ELR (cell line): ENCODE measurements at regions not wholly inside any gene's neighbourhood (a gene's known extent, or its start where the extent isn't known, plus 50 kb on each side); places are given as distances from the start of the nearest gene placed in this dataset.

Experiments
- DNase-seq: peaks from one replicate; pipeline ENCODE4 v3.0.0-alpha.2; 2015; ENCODE audit warnings: low read depth

DNA sequence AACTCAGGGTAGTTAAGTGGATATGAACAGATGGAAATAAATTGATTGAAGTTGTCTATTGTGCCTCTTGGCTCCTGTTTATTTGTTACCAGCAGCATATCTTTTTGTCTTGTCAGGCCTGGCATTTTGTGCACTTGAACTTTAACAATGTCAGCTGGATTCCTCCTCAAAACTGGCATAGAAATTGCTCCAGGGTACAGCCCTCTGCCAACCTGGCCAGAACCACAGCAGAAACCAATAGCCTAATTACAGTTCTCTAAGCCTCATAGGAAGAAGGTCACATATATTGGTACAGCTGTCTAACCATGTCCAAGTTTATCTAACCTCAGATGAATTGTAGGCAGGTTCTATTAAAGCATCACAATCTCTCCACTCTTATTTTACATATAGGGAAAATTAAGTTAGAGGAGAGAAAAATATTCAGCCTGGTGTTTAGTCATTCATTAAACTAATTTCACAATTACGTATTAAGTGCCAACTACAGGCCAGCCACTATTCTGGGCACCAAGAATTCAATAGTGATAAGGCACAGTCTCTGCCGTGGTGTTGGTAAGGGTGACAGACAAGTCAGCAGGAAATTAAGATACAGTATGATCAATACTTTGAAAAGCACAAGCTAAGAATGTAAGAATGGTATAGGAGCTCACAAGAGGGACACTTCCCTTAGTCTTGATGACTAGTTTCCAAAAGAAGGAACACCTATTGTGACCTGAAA is 452.9 kb upstream of the NECTIN3 start:
- DNase-seq, result no peak

DNA sequence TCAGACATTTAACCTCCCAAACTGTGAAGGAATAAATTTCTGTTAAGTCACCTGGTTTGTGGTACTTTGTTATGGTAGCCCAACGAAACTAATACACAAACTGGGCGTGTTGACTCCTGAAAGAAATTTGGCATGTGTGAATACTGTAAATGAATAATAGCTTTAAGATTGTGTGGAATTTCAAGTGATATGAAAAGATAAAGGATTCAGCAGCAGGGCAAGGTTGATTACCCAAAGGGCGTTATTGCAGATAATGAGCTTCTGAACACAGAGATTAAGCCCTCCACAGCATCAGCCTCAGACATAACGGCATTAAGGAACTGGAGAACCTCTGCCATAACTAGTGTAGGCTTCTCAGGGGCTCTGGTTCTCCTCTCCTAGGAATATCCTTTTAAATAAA is 451.5 kb upstream of the NECTIN3 start:
- DNase-seq, result no peak

DNA sequence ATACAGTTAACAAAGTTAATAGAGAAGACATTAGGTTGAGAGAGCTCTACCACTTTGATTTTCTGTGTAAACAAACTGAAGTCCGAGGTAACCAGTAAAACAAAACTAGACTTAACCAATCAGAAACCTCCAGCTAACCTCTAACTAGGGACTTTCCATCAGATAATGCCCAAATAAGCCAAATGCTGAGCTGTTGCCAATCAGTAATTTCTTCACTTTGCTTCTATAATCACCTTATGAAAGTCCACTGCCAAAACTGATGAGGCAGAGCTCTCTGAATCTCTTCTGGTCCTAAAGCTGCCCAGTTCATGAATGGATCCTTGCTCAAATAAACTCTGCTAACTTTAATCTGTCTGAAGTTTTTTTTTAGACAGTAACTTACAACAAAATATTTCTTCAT is 448.0 kb upstream of the NECTIN3 start:
- DNase-seq, result no peak

DNA sequence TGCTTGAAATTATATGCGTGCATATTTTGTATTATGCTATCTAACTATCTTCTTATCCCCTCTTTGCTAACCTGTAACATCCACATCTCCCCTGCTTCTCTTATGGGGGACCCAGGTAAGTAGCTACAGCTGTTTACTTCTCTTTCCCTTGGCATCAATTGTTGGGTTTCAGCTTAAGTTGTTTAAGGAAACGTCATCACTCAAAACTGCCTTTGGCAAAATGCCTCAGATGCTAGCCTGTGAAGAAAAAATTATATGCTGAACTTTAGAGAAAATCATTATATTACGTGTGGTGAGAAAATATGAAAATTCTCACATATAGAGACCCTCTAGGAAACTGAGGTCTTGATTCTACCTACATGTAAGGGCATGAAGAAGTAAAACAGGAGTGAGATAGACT is 447.0 kb upstream of the NECTIN3 start:
- DNase-seq, result no peak

DNA sequence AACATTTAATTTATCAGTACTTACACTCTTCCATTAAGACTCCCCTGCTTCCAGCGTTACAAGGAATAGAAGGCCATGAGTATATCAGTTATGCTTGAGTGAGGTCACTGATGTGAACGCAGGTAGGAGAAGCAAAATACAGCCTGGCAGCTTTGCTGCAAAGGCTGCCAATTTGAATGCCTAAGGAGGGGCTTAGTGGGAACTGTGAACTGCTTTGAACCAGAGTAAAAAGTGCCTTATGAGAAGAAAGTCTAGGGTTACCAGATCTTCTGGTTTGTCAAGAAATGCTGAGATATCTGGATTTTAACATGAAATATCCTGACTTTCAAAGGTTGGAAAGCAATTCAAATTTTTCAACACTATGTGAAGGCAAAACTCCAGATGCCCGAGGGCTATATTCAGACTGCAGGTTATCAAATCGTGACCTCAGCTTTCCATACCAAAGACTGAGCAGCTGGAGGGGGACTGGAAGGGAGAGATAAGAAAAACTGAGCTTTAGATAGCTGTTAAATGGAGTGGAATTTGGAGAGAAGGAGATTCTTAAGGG is 446.3 kb upstream of the NECTIN3 start:
- no peak for DNase-seq

DNA sequence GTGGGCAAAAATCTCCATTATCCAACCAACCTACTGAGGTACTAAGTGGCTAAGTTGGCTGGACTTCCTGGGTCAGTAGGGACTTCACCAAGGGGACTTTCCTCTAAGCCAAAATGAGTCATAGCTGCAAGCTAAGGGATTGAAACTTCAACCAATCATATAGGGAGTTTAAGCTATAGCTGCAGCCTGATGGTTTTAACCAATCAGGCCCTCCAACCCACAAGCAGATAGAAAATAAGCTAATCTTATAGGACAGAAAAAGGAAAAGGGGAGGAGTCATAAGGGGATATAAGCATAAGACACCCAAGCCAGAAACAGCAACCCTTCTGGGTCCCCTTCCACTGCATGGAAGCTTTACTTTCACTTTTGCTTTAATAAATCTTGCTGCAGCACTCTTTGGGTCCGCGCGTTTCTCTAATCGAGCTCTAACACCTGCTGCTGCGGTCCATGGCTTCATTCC is 444.9 kb upstream of the NECTIN3 start:
- DNase-seq, result peak; percentile 14

DNA sequence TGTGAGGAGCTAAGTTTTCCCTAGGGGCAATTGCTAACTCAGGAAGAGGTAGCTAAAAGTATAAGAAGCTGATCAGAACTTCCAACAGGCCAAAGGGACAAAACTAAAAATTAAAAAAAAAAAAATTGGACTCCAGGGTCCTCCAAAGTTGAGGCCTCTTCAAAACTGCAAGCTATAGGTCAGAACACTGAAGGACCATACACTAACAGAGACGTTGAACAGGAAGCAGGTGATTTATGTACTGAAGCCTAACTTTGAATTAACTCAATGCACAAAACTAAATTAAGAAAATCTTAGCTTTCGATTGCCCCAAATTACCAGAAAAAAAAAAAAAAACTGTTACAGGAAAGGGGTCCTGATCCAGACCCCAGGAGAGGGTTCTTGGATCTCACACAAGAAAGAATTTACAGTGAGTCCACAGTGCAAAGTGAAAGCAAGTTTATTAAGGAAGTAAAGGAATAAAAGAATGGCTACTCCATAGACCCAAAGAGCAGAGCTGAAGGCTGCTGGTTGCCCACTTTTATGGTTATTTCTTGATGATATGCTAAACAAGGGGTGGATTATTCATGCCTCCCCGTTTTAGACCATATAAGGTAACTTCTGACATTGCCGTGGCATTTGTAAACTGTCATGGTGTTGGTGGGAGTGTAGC is 442.8 kb upstream of the NECTIN3 start:
- DNase-seq, result no peak

DNA sequence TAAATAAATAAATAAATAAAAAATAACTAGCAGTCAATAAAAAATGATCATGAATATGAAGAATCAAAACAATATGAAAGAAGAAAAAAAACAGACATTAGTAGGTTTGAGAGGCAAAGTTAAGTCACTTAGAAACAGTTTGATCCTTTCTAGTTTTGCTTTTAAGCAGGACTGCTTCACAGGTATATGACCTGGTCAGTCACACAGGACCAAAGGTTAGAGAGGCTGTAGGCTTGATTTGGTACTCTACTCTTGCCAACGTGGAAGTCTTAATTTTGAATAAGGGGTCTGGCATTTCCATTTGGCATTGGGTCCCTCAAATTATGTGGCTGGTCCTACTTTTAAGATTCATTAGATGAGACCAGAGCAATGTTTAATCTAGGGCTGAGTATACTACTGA is 441.7 kb upstream of the NECTIN3 start:
- no peak for DNase-seq

DNA sequence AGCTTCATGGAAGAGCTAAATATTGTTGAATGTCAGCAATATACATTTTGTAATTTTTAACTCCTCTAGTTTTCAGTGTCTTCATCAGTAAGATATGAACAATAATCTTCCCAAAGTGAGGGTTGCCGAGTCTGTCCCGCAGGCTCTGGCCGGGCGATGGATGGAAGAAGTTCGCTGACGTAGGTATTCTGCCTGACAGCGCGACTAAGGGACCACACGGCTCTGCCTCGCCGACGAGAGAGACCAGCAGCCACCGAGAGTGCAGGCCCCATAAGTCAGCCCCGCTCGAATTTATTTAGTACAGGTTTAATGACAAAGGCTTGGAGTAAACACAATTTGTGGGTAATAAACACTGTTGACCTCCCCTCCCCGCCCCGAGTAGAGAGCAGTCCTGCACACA is 427.4 kb upstream of the NECTIN3 start:
- no peak for DNase-seq

DNA sequence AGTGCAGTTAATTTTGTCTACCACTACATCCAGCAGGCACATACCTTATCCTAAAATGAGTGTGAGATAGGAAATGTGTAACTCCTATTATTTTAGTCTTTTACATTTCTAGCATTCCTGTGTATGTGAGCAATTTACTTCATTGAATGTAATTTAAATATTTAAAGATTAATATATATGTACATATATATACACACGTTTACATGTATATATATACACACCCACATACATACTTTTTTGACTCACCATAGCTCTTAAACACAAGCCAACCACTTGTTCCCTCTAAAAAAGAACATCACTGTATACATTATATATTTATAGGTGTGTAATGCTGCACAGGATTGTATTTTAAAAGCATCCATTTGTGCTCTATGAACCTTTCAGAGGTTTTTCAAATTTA is 425.6 kb upstream of the NECTIN3 start:
- no peak for DNase-seq

DNA sequence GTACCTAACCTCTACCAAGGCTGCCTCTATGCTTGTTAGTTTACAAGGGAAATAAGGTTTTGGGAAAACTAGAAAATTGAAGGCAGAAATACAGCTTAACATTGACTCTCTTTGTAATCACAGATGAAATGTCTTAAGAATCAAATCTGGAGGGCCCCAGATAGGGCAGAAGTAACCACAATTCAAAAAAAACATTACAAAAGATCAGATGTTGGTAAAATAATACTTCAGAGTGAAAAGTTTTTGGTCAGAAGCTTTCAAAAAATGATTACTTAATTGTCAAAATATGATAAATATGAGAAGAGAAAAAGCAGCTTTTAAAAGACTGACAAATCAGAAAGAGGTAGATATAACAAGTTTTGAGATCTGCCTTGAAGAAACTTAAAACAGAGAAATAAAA is 425.1 kb upstream of the NECTIN3 start:
- DNase-seq, result no peak

DNA sequence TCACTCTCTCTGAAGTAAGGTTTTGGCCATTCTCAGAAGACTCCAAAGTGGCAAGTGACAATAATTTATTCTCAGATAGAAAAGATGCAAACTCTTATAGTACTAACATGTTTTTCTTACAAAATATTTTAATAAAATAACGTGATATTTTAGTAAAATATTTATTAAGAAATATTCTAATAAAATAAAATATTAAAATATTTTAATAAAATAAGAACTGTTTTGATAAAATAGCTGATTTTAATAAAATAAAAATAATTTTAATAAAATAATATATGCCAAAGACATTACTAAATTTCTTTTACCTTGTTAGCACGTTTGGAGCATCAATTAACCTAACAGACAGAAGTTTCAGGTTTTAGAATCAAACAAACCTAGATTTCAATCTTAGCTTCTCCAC is 424.0 kb upstream of the NECTIN3 start:
- DNase-seq, result no peak

DNA sequence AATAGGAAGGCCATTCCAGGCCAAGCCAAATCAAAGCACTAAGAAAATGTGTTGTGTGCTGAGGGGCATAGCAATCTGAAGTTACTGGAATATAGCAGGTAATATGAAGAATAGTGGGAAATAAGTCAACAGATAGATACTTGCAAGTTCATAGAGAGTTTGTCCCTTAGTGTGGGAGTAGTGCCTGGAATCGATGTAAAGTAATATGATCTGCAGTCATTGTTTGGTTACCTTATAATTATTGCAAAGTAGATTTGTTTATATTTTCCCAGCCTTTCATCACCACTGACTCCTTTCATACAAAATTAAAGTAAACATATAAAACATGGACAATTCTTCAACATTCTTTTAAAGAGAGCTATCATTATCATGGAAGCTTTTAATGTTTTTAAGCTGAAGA is 420.9 kb upstream of the NECTIN3 start:
- DNase-seq, result no peak

DNA sequence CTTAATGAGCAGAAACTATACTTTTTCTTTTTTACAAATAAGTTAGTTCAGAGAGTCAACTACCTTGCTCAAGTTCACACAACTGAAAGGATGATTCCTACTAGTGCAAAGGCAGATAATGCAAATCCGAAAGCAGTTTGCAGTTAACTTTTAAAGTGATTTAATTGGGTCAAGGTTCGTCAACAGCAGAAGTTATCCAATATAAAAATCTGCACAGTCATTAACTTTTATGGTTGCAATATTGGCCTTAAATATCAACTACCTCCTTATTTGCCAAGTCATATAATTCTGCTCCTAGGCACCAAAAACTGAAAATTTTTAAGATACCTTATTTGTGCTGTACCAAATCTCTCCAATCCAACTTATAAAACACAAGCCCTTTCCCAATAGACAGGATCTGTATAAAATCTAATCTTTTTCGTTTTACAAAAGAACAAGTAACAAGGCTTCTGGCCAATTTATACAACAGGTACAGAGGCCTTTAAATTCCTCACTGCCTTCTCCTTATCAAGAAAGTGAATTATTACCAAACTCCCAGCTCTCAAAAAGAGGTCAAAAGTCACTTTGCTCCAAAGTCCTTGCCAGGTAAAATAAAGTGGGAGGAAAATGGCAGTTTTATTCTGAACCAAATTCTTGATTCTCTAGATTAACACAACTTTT is 416.6 kb upstream of the NECTIN3 start:
- no peak for DNase-seq

DNA sequence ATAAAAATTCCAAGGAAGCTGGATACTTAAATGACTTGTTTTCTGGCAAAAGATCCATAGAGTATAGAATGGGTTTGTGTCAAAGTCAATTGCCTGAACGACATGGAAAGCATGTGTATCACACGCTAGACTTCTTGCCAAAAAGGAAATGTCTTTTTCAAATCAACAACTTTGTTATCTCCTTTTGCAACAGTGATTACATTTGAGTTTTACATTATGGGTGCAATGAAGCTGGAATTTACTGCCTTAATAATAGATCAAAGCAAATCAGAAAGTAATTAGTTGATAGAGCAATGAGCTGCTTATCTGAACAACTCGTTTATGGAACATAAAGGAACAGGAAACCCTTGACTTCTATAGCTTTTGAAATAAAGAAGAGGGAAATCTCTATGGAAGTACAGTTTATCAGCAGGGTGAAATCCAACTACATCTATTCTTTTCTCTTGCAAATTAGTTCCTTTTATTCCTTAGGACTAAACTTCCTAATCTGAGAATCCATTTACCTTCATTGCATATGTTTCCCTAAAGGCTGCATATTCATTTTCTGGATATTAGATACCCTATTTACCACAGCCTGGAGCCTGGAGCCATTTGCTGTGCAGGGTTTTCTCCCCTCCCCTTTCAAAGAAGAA is 415.1 kb upstream of the NECTIN3 start:
- DNase-seq, result no peak

DNA sequence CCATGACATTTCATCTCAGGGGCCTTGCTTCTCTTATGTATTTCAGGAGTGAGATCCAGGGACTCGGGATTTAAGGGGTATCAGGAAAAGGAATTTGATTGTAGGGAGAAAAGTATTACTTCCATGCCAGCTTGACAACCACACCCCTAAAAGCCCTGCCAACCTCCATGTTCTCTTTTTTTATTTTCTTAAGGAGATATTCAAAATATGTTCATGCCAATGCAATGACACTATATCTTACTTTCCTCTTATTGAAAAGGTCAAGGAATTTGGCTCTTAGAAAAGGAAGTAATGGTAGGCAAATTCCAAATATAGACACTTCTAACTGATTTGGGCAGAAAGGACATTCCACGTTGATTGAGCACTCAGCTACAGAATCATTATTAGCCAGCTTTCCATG is 407.5 kb upstream of the NECTIN3 start:
- no peak for DNase-seq

DNA sequence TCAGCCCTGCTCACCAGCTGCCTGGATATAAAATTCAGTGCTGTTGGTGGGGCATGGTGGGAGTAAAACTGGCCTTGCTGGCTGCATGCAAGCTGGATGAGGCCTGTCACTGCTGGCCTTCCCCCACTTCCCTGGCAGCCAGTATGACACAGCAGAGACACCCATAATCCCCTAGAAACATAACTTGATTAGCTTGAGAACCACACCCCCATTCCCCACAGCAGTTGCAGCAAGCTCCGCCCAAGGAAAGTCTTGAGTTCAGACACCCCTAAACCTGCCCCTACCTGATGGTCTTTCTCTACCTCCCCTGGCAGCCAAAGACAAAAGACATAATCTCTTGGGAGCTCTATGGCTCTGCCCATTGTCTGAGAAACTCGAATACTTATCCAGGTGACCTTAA is 405.1 kb upstream of the NECTIN3 start:
- no peak for DNase-seq

DNA sequence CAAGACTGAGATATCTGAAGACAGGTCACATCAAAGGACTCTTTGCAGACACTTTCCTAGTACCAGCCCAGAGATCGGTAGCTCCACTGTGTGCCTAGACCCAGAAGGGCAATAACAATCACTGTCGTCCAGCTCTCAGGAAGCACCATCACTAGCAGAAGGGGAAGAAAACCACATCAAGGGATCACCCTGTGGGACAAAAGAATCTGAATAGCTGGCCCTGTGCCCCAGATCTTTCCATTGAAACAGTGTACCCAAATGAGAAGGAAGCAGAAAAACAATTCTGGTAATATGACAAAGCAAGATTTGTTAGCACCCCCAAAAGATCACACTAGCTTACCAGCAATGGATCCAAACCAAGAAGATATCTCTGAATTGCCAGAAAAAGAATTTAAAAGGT is 404.4 kb upstream of the NECTIN3 start:
- DNase-seq, result no peak

DNA sequence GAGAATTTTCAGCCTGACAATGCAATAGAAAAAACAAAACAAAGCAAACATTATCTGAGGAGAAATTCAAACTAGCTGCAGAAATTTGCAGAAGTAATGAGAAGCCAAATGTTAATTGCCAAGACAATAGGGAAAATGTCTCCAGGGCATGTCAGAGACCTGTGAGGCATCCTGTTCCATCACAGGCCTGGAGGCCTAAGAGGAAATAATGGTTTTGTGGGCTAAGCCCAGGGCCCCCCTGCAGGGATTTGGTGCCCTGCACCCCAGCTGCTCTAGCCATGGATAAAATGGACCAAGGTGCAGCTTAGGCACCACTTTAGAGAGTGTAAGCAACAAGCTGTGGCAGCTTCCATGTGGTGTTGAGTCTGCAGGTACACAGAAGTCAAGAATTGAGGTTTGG is 401.2 kb upstream of the NECTIN3 start:
- no peak for DNase-seq

DNA sequence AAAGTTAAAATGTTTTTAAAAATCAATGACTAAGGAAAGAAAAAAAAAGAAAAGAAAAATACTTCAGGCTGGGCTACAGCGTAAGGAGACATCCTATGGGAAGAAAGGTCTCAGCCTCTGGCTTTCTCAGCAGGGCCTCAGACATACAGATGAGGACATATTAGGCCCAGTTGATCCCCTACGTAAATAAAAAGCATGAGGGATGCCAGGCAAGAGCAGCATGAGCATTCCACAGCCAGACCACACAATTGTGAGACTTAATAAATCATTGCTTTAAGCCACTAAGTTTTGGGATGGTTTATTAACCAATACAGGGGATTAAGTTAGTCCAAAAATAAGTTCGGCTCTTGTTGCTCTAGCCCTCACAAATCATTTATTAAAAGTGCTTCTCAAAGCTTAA is 394.1 kb upstream of the NECTIN3 start:
- no peak for DNase-seq

DNA sequence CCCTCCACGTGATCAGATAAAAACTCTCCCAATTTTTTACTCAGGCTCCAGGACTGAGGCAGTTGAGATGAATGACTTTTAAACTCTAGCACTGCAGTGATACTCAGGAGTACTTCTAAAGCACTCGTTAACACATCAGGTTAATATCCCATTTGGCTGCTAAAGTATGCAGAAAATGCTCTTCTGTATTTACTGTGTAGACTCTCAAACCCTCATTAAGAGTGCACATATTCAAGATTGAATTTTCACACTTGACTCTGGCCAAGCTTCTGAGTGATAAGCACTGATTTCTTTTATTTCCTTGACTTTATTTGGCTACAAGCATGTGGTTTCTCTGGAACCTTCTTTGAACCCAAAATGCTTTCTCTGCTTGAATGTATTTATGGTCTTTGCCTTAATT is 392.3 kb upstream of the NECTIN3 start:
- no peak for DNase-seq

DNA sequence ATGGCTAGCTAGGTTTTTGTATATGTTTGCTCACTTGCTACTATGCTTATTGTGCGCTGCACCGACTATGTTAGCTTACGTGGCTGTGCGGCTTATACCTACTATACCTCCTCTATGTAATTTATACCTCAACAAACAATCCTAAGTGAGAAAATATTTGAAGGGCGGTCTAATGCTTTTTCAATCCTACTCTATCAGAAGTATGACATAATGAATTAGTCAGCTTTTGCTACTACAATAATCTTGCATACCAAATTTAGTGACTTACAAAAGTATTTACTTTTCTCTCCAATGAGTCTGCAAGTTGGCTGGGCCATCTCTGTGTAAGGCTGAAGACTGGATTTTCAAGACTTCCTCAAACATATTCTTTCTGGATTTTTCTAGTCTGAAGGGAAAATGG is 391.2 kb upstream of the NECTIN3 start:
- DNase-seq, result peak; percentile 13

DNA sequence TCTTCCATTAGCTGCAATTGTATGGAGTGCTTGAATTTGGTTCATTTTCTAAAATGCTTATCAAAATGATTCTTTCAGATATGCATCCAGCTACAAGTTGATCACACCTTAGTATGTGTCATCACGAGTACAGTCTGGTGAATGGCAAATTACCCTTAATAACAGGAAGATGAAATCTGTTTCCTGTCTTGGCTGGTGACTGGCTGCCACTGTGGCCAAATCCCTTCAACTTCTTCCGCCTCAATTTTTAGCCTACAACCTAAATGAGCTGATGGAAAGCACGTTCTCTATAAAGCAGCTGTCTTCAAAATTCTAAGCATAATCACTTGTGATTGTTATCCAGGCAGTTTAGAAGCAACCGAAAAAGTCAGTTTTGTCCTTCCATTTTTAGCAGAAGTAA is 387.1 kb upstream of the NECTIN3 start:
- DNase-seq, result no peak
